ENCODE measurements at regions not wholly inside any gene's neighbourhood (a gene's known extent, or its start where the extent isn't known, plus 50 kb on each side); places are given as distances from the start of the nearest gene placed in this dataset.

- TF ChIP-seq GABPA (IDR thresholded peaks at IDR 0.05; ENCODE audit: low read depth) (no peak), CTCF (IDR thresholded peaks at IDR 0.05; ENCODE audit: insufficient read depth, low read length) (no peak), REST (IDR thresholded peaks at IDR 0.05; ENCODE audit: insufficient replicate concordance, low read depth) (no peak), POLR2AphosphoS5 (IDR thresholded peaks at IDR 0.05; ENCODE audit: low read depth) (no peak), SPI1 (IDR thresholded peaks at IDR 0.05; ENCODE audit: borderline replicate concordance, low read depth) (no peak)
Measured at GRCh38 chr11:91935120-91935519, 289.5 kb upstream of the FAT3 start.
